GM23338 (cell line): ENCODE measurements at regions not wholly inside any gene's neighbourhood (a gene's known extent, or its start where the extent isn't known, plus 50 kb on each side); places are given as distances from the start of the nearest gene placed in this dataset.
A peak's percentile ranks its signal among the peaks of the same experiment; 100 is the strongest.

Experiments
- ATAC-seq: fragments of 200-7000 bp; cut with Tn5 transposase; 3 replicates; pipeline ENCODE4 v1.9.1; 2020
- DNase-seq: peaks from one replicate; pipeline ENCODE4 v3.0.0-alpha.2; 2015; ENCODE audit warnings: low spot score
- H2AFZ ChIP-seq: fragments of 200-600 bp; sonication (generic); 2 replicates; pipeline ENCODE4 v1.8.0; 2016; ENCODE audit warnings: antibody characterized with exemption, mild to moderate bottlenecking, moderate library complexity
- H3F3A ChIP-seq: fragments of 200-600 bp; sonication (generic); replicated peaks from 2 replicates; pipeline ENCODE4 v1.8.0; 2017; ENCODE audit warnings: antibody characterized with exemption, mixed run types, low read depth
- H3K27ac ChIP-seq: fragments of 200-600 bp; sonication (generic); 2 replicates; pipeline ENCODE4 v1.6.1; 2016; ENCODE audit warnings: low read depth
- H3K27me3 ChIP-seq: fragments of 200-600 bp; sonication (generic); 2 replicates; pipeline ENCODE4 v1.8.0; 2016; ENCODE audit warnings: mild to moderate bottlenecking, mixed run types, moderate library complexity; ENCODE audit not compliant: insufficient read depth
- H3K36me3 ChIP-seq: fragments of 200-600 bp; sonication (generic); 2 replicates; pipeline ENCODE4 v1.8.0; 2016; ENCODE audit warnings: mild to moderate bottlenecking; ENCODE audit not compliant: insufficient read depth
- H3K4me1 ChIP-seq: fragments of 200-600 bp; sonication (generic); 2 replicates; pipeline ENCODE4 v1.8.0; 2016; ENCODE audit warnings: mild to moderate bottlenecking, moderate library complexity; ENCODE audit not compliant: insufficient read depth
- H3K4me2 ChIP-seq: fragments of 200-600 bp; sonication (generic); 2 replicates; pipeline ENCODE4 v1.7.1; 2017; ENCODE audit warnings: mixed run types
- H3K4me3 ChIP-seq: fragments of 200-600 bp; sonication (generic); 2 replicates; pipeline ENCODE4 v1.6.1; 2016; ENCODE audit warnings: mixed run types
- H3K79me2 ChIP-seq: fragments of 200-600 bp; sonication (generic); replicated peaks from 2 replicates; pipeline ENCODE4 v1.8.0; 2017; ENCODE audit warnings: mild to moderate bottlenecking; ENCODE audit not compliant: insufficient read depth
- H3K9me2 ChIP-seq: fragments of 200-600 bp; sonication (generic); 2 replicates; pipeline ENCODE4 v1.8.0; 2017; ENCODE audit not compliant: insufficient read depth
- H4K20me1 ChIP-seq: fragments of 200-600 bp; sonication (generic); replicated peaks from 2 replicates; pipeline ENCODE4 v1.8.0; 2017; ENCODE audit warnings: mild to moderate bottlenecking; ENCODE audit not compliant: insufficient read depth
- H3K27ac Mint-ChIP-seq: 2 replicates; pipeline ENCODE4 v1.8.0; 2020; ENCODE audit warnings: inconsistent platforms, mild to moderate bottlenecking, moderate library complexity, mixed read lengths
- H3K27me3 Mint-ChIP-seq: 3 replicates; pipeline ENCODE4 v1.8.0; 2022; ENCODE audit warnings: low read depth, mild to moderate bottlenecking, moderate library complexity, mixed read lengths, inconsistent platforms; ENCODE audit not compliant: insufficient read depth, poor library complexity
- H3K36me3 Mint-ChIP-seq: 3 replicates; pipeline ENCODE4 v1.8.0; 2021; ENCODE audit warnings: low read depth, mild to moderate bottlenecking, inconsistent platforms, moderate library complexity, mixed read lengths
- H3K4me1 Mint-ChIP-seq: 3 replicates; pipeline ENCODE4 v1.8.0; 2020; ENCODE audit warnings: mild to moderate bottlenecking, inconsistent platforms, mixed read lengths
- H3K4me3 Mint-ChIP-seq: 3 replicates; pipeline ENCODE4 v1.8.0; 2021; ENCODE audit warnings: moderate library complexity, mild to moderate bottlenecking, inconsistent platforms, mixed read lengths
- H3K9me3 Mint-ChIP-seq: 3 replicates; pipeline ENCODE4 v1.8.0; 2020; ENCODE audit warnings: moderate library complexity, mild to moderate bottlenecking, inconsistent platforms, mixed read lengths
- CREB1 ChIP-seq: fragments of 250-450 bp; sonication (Bioruptor Pico); IDR thresholded peaks from 2 replicates; pipeline ENCODE4 v1.5.0; 2020; ENCODE audit warnings: low read depth, mild to moderate bottlenecking, moderate library complexity
- EZH2 ChIP-seq: fragments of 200-600 bp; sonication (generic); IDR thresholded peaks from one replicate; pipeline ENCODE4 v1.8.0; 2017; ENCODE audit warnings: antibody characterized with exemption, mild to moderate bottlenecking, low read depth; ENCODE audit not compliant: unreplicated experiment
- STAT1 ChIP-seq: IDR thresholded peaks from one replicate; pipeline ENCODE4 v1.6.1; 2016; ENCODE audit warnings: antibody characterized with exemption; ENCODE audit not compliant: unreplicated experiment
- ZNF114 ChIP-seq: fragments of 250-450 bp; sonication (Bioruptor Pico); IDR thresholded peaks from 2 replicates; pipeline ENCODE4 v1.5.0; 2020; ENCODE audit warnings: mild to moderate bottlenecking, moderate library complexity
- TF ChIP-seq, protein P1 (sequence below): IDR thresholded peaks from one replicate; pipeline ENCODE4 v1.6.1; 2018; ENCODE audit warnings: antibody characterized with exemption; ENCODE audit not compliant: unreplicated experiment
- TF ChIP-seq, protein P2 (sequence below): IDR thresholded peaks from 2 replicates; pipeline ENCODE4 v1.6.1; 2016; ENCODE audit warnings: antibody characterized with exemption
- TF ChIP-seq, protein P3 (sequence below), 2 experiments: fragments of 200-600 bp in 1 of 2; sonication (generic) in 1 of 2; conservative IDR thresholded peaks; 2 replicates each; pipeline versions ENCODE4 v1.5.1 to v1.6.1; 2016 to 2017; ENCODE audit warnings: antibody characterized with exemption in 2 of 2, low read depth in 2 of 2, mild to moderate bottlenecking in 2 of 2, moderate library complexity in 1 of 2
- TF ChIP-seq, protein P4 (sequence below): fragments of 250-450 bp; sonication (Bioruptor Pico); IDR thresholded peaks from 2 replicates; pipeline ENCODE4 v1.5.0; 2020; ENCODE audit warnings: mild to moderate bottlenecking, moderate library complexity

DNA sequence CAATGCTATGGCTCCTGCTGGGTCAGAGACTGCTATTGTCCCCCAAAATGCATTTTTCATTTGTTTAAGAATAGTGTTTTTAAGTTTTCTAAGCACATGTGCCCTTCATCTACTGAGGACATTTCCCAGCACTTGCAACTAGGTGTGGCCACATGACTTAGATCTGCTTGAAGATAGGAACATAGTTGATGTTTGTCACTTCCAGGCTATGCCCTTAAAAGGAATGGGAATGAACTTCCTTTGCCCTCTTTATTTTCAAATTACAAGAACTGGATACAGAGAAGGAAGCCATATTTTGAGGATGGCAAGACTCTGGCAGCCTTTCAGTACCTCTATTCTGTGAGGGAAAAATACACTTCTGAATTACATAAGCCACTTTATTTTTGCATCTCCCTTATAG is 203.0 kb upstream of the TFAP2D start (continued):
- TF ChIP-seq, protein P1, sequence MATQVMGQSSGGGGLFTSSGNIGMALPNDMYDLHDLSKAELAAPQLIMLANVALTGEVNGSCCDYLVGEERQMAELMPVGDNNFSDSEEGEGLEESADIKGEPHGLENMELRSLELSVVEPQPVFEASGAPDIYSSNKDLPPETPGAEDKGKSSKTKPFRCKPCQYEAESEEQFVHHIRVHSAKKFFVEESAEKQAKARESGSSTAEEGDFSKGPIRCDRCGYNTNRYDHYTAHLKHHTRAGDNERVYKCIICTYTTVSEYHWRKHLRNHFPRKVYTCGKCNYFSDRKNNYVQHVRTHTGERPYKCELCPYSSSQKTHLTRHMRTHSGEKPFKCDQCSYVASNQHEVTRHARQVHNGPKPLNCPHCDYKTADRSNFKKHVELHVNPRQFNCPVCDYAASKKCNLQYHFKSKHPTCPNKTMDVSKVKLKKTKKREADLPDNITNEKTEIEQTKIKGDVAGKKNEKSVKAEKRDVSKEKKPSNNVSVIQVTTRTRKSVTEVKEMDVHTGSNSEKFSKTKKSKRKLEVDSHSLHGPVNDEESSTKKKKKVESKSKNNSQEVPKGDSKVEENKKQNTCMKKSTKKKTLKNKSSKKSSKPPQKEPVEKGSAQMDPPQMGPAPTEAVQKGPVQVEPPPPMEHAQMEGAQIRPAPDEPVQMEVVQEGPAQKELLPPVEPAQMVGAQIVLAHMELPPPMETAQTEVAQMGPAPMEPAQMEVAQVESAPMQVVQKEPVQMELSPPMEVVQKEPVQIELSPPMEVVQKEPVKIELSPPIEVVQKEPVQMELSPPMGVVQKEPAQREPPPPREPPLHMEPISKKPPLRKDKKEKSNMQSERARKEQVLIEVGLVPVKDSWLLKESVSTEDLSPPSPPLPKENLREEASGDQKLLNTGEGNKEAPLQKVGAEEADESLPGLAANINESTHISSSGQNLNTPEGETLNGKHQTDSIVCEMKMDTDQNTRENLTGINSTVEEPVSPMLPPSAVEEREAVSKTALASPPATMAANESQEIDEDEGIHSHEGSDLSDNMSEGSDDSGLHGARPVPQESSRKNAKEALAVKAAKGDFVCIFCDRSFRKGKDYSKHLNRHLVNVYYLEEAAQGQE: no peak
- TF ChIP-seq, protein P2, sequence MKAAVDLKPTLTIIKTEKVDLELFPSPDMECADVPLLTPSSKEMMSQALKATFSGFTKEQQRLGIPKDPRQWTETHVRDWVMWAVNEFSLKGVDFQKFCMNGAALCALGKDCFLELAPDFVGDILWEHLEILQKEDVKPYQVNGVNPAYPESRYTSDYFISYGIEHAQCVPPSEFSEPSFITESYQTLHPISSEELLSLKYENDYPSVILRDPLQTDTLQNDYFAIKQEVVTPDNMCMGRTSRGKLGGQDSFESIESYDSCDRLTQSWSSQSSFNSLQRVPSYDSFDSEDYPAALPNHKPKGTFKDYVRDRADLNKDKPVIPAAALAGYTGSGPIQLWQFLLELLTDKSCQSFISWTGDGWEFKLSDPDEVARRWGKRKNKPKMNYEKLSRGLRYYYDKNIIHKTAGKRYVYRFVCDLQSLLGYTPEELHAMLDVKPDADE: no peak
- TF ChIP-seq, protein P3, sequence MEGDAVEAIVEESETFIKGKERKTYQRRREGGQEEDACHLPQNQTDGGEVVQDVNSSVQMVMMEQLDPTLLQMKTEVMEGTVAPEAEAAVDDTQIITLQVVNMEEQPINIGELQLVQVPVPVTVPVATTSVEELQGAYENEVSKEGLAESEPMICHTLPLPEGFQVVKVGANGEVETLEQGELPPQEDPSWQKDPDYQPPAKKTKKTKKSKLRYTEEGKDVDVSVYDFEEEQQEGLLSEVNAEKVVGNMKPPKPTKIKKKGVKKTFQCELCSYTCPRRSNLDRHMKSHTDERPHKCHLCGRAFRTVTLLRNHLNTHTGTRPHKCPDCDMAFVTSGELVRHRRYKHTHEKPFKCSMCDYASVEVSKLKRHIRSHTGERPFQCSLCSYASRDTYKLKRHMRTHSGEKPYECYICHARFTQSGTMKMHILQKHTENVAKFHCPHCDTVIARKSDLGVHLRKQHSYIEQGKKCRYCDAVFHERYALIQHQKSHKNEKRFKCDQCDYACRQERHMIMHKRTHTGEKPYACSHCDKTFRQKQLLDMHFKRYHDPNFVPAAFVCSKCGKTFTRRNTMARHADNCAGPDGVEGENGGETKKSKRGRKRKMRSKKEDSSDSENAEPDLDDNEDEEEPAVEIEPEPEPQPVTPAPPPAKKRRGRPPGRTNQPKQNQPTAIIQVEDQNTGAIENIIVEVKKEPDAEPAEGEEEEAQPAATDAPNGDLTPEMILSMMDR (conservative IDR thresholded peaks at IDR 0.05; ENCODE audit: low read depth in 2 of 2): no peak
- TF ChIP-seq EZH2: no peak

DNA sequence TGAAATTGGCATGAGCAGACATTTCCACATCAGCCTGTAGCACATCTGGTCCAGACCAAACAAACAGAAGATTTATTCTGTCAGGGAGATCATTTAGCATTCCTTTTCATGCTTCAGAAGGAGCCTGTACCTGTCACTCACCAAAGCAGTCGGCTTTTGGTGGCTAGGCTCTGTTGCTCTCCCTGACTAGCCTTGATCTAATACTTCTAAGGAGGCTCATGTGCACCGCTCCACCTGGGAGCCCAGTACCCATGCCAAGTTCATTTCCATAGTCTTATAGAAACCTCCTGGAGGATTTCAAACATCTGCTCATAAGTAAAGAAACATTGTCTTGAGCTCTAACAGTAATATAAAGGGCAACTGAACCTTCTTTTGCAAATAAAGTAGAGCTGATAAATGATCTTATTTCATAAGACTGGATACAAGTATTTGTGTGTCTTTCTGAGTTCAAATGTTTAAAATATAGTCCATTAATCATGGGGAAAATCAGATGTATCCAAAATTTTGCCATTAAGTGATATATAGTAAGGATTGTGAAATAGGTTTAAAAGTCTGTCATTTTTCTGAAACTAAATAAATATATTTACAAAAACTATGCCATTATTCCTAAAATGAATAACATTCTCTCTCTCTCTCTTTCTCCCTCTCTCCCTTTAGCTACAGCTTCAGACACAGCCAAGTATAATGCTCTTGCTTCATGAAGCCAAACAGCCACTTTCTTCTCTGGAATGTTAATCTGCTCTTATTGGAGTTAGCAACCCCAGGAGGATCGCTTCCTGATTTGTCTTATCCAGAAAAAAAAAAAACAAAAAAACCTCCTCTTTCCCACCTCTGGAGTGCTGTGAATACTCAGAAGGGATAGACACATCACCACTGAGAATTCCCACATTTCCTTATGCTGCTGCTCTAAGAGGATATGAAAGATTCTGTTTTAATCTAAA is 192.7 kb upstream of the TFAP2D start:
- H3K9me3 Mint-ChIP-seq: no peaks in the 10 kb centered on the region
- no peaks in the 10 kb centered on the region for H3K79me2 ChIP-seq
- no peak overlapping the region for H2AFZ ChIP-seq
- no peaks in the 10 kb centered on the region; the same call in 1 of the 2 replicates for H3K9me2 ChIP-seq
- no peak overlapping the region for H3K27ac ChIP-seq
- ATAC-seq (peak; percentile 67), DNase-seq (peak; percentile 34)
- H3K27me3 ChIP-seq: no peaks in the 10 kb centered on the region
- H3K4me2 ChIP-seq: no peak overlapping the region
- H3K4me3 Mint-ChIP-seq: no peak overlapping the region
- H3K4me1 ChIP-seq: no peaks in the 10 kb centered on the region; the same call in 1 of the 2 replicates
- peaks cover 14% of the 10 kb centered on the region; the same call in 2 of the 3 replicates for H3K4me1 Mint-ChIP-seq
- no peaks in the 10 kb centered on the region for H3K36me3 ChIP-seq
- no peaks in the 10 kb centered on the region for H3K36me3 Mint-ChIP-seq
- H4K20me1 ChIP-seq: no peaks in the 10 kb centered on the region
- no peaks in the 10 kb centered on the region for H3F3A ChIP-seq
- H3K27ac Mint-ChIP-seq: no peak overlapping the region; the same call in 1 of the 2 replicates
- peaks cover 3% of the 10 kb centered on the region for H3K27me3 Mint-ChIP-seq
- no peak overlapping the region for H3K4me3 ChIP-seq
- no peak for TF ChIP-seq EZH2
- TF ChIP-seq CREB1 (CRISPR knock-in tag): no peak
- TF ChIP-seq, protein P4, sequence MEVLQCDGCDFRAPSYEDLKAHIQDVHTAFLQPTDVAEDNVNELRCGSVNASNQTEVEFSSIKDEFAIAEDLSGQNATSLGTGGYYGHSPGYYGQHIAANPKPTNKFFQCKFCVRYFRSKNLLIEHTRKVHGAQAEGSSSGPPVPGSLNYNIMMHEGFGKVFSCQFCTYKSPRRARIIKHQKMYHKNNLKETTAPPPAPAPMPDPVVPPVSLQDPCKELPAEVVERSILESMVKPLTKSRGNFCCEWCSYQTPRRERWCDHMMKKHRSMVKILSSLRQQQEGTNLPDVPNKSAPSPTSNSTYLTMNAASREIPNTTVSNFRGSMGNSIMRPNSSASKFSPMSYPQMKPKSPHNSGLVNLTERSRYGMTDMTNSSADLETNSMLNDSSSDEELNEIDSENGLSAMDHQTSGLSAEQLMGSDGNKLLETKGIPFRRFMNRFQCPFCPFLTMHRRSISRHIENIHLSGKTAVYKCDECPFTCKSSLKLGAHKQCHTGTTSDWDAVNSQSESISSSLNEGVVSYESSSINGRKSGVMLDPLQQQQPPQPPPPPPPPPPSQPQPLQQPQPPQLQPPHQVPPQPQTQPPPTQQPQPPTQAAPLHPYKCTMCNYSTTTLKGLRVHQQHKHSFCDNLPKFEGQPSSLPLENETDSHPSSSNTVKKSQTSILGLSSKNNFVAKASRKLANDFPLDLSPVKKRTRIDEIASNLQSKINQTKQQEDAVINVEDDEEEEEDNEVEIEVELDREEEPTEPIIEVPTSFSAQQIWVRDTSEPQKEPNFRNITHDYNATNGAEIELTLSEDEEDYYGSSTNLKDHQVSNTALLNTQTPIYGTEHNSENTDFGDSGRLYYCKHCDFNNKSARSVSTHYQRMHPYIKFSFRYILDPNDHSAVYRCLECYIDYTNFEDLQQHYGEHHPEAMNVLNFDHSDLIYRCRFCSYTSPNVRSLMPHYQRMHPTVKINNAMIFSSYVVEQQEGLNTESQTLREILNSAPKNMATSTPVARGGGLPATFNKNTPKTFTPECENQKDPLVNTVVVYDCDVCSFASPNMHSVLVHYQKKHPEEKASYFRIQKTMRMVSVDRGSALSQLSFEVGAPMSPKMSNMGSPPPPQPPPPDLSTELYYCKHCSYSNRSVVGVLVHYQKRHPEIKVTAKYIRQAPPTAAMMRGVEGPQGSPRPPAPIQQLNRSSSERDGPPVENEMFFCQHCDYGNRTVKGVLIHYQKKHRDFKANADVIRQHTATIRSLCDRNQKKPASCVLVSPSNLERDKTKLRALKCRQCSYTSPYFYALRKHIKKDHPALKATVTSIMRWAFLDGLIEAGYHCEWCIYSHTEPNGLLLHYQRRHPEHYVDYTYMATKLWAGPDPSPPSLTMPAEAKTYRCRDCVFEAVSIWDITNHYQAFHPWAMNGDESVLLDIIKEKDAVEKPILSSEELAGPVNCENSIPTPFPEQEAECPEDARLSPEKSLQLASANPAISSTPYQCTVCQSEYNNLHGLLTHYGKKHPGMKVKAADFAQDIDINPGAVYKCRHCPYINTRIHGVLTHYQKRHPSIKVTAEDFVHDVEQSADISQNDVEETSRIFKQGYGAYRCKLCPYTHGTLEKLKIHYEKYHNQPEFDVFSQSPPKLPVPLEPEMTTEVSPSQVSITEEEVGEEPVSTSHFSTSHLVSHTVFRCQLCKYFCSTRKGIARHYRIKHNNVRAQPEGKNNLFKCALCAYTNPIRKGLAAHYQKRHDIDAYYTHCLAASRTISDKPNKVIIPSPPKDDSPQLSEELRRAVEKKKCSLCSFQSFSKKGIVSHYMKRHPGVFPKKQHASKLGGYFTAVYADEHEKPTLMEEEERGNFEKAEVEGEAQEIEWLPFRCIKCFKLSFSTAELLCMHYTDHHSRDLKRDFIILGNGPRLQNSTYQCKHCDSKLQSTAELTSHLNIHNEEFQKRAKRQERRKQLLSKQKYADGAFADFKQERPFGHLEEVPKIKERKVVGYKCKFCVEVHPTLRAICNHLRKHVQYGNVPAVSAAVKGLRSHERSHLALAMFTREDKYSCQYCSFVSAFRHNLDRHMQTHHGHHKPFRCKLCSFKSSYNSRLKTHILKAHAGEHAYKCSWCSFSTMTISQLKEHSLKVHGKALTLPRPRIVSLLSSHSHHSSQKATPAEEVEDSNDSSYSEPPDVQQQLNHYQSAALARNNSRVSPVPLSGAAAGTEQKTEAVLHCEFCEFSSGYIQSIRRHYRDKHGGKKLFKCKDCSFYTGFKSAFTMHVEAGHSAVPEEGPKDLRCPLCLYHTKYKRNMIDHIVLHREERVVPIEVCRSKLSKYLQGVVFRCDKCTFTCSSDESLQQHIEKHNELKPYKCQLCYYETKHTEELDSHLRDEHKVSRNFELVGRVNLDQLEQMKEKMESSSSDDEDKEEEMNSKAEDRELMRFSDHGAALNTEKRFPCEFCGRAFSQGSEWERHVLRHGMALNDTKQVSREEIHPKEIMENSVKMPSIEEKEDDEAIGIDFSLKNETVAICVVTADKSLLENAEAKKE (CRISPR knock-in tag): no peak
- TF ChIP-seq ZNF114: no peak
- no peak for TF ChIP-seq STAT1
